ENCODE measurements at regions not wholly inside any gene's neighbourhood (a gene's known extent, or its start where the extent isn't known, plus 50 kb on each side); places are given as distances from the start of the nearest gene placed in this dataset.

DNA sequence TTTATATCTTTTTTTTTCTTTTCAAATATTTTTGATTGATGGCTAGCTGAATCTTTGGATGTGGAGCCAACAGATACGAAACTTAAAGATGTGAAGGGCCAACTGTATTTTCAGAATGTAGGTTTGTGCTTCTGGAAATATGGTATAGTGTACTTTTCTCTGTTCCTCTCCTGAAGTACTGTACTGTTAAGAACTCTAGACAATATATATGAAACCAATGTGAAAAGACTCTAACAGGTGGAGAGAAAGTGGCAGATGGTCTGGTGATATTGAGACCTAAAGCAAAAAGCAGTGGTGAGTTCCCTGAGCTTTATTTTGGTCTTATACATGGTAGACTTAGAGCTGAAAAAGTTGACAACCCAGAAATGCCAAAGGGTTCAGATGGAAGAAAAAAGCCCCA is 185.0 kb upstream of the GRIN3A start:
- TF ChIP-seq EP300 (IDR thresholded peaks at IDR 0.05) (no peak), CTCF (IDR thresholded peaks at IDR 0.05) (no peak), POLR2A (IDR thresholded peaks at IDR 0.05; ENCODE audit: low read depth) (no peak), POLR2AphosphoS5 (IDR thresholded peaks at IDR 0.05) (no peak)

Data from esophagus muscularis mucosa (tissue), 4 donors.